HEK293 (cell line): ENCODE measurements at regions not wholly inside any gene's neighbourhood (a gene's known extent, or its start where the extent isn't known, plus 50 kb on each side); places are given as distances from the start of the nearest gene placed in this dataset.

ENCODE experiments used
- CTCF ChIA-PET: fragments of 350-600 bp; formaldehyde crosslinking; extraction: SDS; loops from one replicate; lab custom pipeline; 2021; ENCODE audit warnings: antibody characterized with exemption; lab: Yijun Ruan, JAX
- POLR2A ChIA-PET: fragments of 300-600 bp; formaldehyde crosslinking; extraction: SDS; loops from one replicate; lab custom pipeline; 2020; ENCODE audit warnings: antibody characterized with exemption, inconsistent platforms; lab: Yijun Ruan, JAX
- H3K27ac ChIP-seq: fragments of 200-500 bp; sonication (Bioruptor generic); 2 replicates; pipeline ENCODE4 v1.5.1; 2014; ENCODE audit warnings: low read depth, low read length, control low read depth, inconsistent platforms; ENCODE audit errors: extremely low read depth
- H3K36me3 ChIP-seq, 2 experiments: fragments of 200-500 bp in 1 of 2; sonication (Bioruptor generic) in 1 of 2; 1 replicate in 1 of 2; 2 replicates in 1 of 2; pipeline ENCODE4 v1.5.1; 2014 to 2017; ENCODE audit warnings: inconsistent platforms in 2 of 2, low read length in 2 of 2; ENCODE audit not compliant: control insufficient read depth in 2 of 2, insufficient read depth in 1 of 2
- H3K4me1 ChIP-seq: fragments of 200-500 bp; sonication (Bioruptor generic); 2 replicates; pipeline ENCODE4 v1.5.1; 2014; ENCODE audit warnings: mild to moderate bottlenecking, low read length, inconsistent platforms; ENCODE audit not compliant: control insufficient read depth, insufficient read depth
- H3K4me3 ChIP-seq: 2 replicates; pipeline ENCODE4 v1.5.1; 2011; ENCODE audit warnings: low read depth, mild to moderate bottlenecking, control low read depth, low read length, moderate library complexity
- H3K9me3 ChIP-seq: fragments of 200-500 bp; sonication (Bioruptor generic); 2 replicates; pipeline ENCODE4 v1.5.1; 2014; ENCODE audit warnings: low read depth, low read length, inconsistent platforms; ENCODE audit not compliant: control insufficient read depth, insufficient read depth
- GFI1B ChIP-seq: fragments of 450-650 bp; formaldehyde crosslinking; IDR thresholded peaks from 2 replicates; pipeline ENCODE4 v1.5.1; 2016; ENCODE audit warnings: missing biosample characterization, missing genetic modification characterization
- GLI4 ChIP-seq: fragments of 450-650 bp; formaldehyde crosslinking; IDR thresholded peaks from 2 replicates; pipeline ENCODE4 v1.5.1; 2016; ENCODE audit warnings: missing biosample characterization, missing genetic modification characterization
- HOXD13 ChIP-seq: sonication (generic); formaldehyde crosslinking; IDR thresholded peaks from 2 replicates; pipeline ENCODE4 v1.8.0; 2022; ENCODE audit warnings: missing genetic modification reagents, borderline replicate concordance
- KLF16 ChIP-seq: fragments of 450-650 bp; formaldehyde crosslinking; IDR thresholded peaks from 2 replicates; pipeline ENCODE4 v1.5.1; 2017; ENCODE audit warnings: missing biosample characterization, missing genetic modification characterization
- MEIS1 ChIP-seq: sonication (generic); formaldehyde crosslinking; IDR thresholded peaks from 2 replicates; pipeline ENCODE4 v1.8.1; 2022; ENCODE audit warnings: missing genetic modification reagents, mild to moderate bottlenecking, borderline replicate concordance
- MYNN ChIP-seq: fragments of 450-650 bp; formaldehyde crosslinking; IDR thresholded peaks from 2 replicates; pipeline ENCODE4 v1.5.1; 2016; ENCODE audit warnings: missing biosample characterization, missing genetic modification characterization, borderline replicate concordance
- YY1 ChIP-seq: fragments of 450-650 bp; formaldehyde crosslinking; IDR thresholded peaks from 2 replicates; pipeline ENCODE4 v1.5.1; 2018; ENCODE audit warnings: missing biosample characterization, missing genetic modification characterization
- ZBTB17 ChIP-seq: fragments of 450-650 bp; formaldehyde crosslinking; IDR thresholded peaks from 2 replicates; pipeline ENCODE4 v1.5.1; 2016; ENCODE audit warnings: missing biosample characterization, missing genetic modification characterization
- ZBTB48 ChIP-seq: fragments of 450-650 bp; formaldehyde crosslinking; IDR thresholded peaks from 2 replicates; pipeline ENCODE4 v1.5.1; 2016; ENCODE audit warnings: missing biosample characterization, missing genetic modification characterization
- ZNF138 ChIP-seq: fragments of 450-650 bp; formaldehyde crosslinking; IDR thresholded peaks from 2 replicates; pipeline ENCODE4 v1.5.1; 2016; ENCODE audit warnings: missing biosample characterization, missing genetic modification characterization, borderline replicate concordance
- ZNF140 ChIP-seq: fragments of 450-650 bp; formaldehyde crosslinking; IDR thresholded peaks from 2 replicates; pipeline ENCODE4 v1.5.1; 2016; ENCODE audit warnings: missing biosample characterization, missing genetic modification characterization
- ZNF174 ChIP-seq: fragments of 450-650 bp; formaldehyde crosslinking; IDR thresholded peaks from 2 replicates; pipeline ENCODE4 v1.5.0; 2017; ENCODE audit warnings: missing biosample characterization, mild to moderate bottlenecking, missing genetic modification characterization
- ZNF24 ChIP-seq: fragments of 450-650 bp; formaldehyde crosslinking; IDR thresholded peaks from 2 replicates; pipeline ENCODE4 v1.5.1; 2016; ENCODE audit warnings: missing biosample characterization, missing genetic modification characterization
- ZNF248 ChIP-seq: fragments of 450-650 bp; formaldehyde crosslinking; IDR thresholded peaks from 2 replicates; pipeline ENCODE4 v1.5.1; 2017; ENCODE audit warnings: missing biosample characterization, missing genetic modification characterization
- ZNF37A ChIP-seq: fragments of 450-650 bp; IDR thresholded peaks from 2 replicates; pipeline ENCODE4 v1.5.1; 2018; ENCODE audit warnings: missing biosample characterization, missing genetic modification characterization
- ZNF394 ChIP-seq: fragments of 450-650 bp; formaldehyde crosslinking; IDR thresholded peaks from 2 replicates; pipeline ENCODE4 v1.5.1; 2016; ENCODE audit warnings: missing biosample characterization, missing genetic modification characterization, mild to moderate bottlenecking, moderate library complexity, borderline replicate concordance
- ZNF473 ChIP-seq: fragments of 450-650 bp; formaldehyde crosslinking; IDR thresholded peaks from 2 replicates; pipeline ENCODE4 v1.5.1; 2017; ENCODE audit warnings: missing biosample characterization, missing genetic modification characterization
- ZNF521 ChIP-seq: fragments of 450-650 bp; formaldehyde crosslinking; IDR thresholded peaks from 2 replicates; pipeline ENCODE4 v1.5.1; 2017; ENCODE audit warnings: missing biosample characterization, mild to moderate bottlenecking, missing genetic modification characterization
- ZNF548 ChIP-seq: fragments of 450-650 bp; formaldehyde crosslinking; IDR thresholded peaks from 2 replicates; pipeline ENCODE4 v1.5.1; 2016; ENCODE audit warnings: missing biosample characterization, missing genetic modification characterization
- ZNF558 ChIP-seq: fragments of 450-650 bp; formaldehyde crosslinking; IDR thresholded peaks from 2 replicates; pipeline ENCODE4 v1.5.1; 2016; ENCODE audit warnings: missing biosample characterization, missing genetic modification characterization
- ZNF560 ChIP-seq: fragments of 450-650 bp; formaldehyde crosslinking; IDR thresholded peaks from 2 replicates; pipeline ENCODE4 v1.5.1; 2017; ENCODE audit warnings: missing biosample characterization, missing genetic modification characterization, borderline replicate concordance
- ZNF768 ChIP-seq: fragments of 450-650 bp; formaldehyde crosslinking; IDR thresholded peaks from 2 replicates; pipeline ENCODE4 v1.5.1; 2018; ENCODE audit warnings: missing biosample characterization, mild to moderate bottlenecking, missing genetic modification characterization
- TF ChIP-seq, protein P1 (sequence below): fragments of 450-650 bp; formaldehyde crosslinking; IDR thresholded peaks from 2 replicates; pipeline ENCODE4 v1.5.1; 2017; ENCODE audit warnings: missing biosample characterization, mild to moderate bottlenecking, missing genetic modification characterization, moderate library complexity
- TF ChIP-seq, protein P2 (sequence below): fragments of 450-650 bp; formaldehyde crosslinking; IDR thresholded peaks from 2 replicates; pipeline ENCODE4 v1.5.1; 2016; ENCODE audit warnings: missing biosample characterization, missing genetic modification characterization
- TF ChIP-seq, protein P3 (sequence below): fragments of 450-650 bp; IDR thresholded peaks from 2 replicates; pipeline ENCODE4 v1.5.1; 2018; ENCODE audit warnings: missing biosample characterization, missing genetic modification characterization
- TF ChIP-seq, protein P4 (sequence below): fragments of 450-650 bp; IDR thresholded peaks from 2 replicates; pipeline ENCODE4 v1.5.1; 2018; ENCODE audit warnings: missing biosample characterization, mild to moderate bottlenecking, missing genetic modification characterization

DNA sequence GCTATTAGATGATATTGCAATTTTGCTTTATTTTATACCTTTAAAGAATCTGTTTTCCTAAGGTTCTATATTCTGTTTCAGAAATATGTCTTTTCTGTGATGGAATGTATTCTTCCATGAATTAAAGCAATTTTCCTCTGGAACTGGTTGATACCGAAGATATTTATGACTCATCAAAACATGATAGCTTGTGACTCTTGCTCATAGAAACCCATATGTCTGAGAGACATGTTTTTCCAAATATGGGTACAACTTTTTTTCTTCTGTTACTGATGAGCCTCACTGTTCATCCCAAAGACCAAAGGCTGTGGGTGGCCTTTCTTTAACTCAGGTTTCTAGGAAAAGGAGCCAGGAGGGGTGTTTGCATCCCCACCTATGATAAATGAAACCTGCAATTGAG is 126.1 kb upstream of the PAPPA start (continued):
- TF ChIP-seq, protein P1, sequence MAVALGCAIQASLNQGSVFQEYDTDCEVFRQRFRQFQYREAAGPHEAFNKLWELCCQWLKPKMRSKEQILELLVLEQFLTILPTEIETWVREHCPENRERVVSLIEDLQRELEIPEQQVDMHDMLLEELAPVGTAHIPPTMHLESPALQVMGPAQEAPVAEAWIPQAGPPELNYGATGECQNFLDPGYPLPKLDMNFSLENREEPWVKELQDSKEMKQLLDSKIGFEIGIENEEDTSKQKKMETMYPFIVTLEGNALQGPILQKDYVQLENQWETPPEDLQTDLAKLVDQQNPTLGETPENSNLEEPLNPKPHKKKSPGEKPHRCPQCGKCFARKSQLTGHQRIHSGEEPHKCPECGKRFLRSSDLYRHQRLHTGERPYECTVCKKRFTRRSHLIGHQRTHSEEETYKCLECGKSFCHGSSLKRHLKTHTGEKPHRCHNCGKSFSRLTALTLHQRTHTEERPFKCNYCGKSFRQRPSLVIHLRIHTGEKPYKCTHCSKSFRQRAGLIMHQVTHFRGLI (tag by site-specific recombination): no peak
- TF ChIP-seq, protein P2, sequence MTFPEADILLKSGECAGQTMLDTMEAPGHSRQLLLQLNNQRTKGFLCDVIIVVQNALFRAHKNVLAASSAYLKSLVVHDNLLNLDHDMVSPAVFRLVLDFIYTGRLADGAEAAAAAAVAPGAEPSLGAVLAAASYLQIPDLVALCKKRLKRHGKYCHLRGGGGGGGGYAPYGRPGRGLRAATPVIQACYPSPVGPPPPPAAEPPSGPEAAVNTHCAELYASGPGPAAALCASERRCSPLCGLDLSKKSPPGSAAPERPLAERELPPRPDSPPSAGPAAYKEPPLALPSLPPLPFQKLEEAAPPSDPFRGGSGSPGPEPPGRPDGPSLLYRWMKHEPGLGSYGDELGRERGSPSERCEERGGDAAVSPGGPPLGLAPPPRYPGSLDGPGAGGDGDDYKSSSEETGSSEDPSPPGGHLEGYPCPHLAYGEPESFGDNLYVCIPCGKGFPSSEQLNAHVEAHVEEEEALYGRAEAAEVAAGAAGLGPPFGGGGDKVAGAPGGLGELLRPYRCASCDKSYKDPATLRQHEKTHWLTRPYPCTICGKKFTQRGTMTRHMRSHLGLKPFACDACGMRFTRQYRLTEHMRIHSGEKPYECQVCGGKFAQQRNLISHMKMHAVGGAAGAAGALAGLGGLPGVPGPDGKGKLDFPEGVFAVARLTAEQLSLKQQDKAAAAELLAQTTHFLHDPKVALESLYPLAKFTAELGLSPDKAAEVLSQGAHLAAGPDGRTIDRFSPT: no peak
- TF ChIP-seq ZNF548 (no peak), ZNF768 (no peak), ZNF24 (tag by site-specific recombination) (no peak)
- TF ChIP-seq, all 188 proteins: peak for 0

DNA sequence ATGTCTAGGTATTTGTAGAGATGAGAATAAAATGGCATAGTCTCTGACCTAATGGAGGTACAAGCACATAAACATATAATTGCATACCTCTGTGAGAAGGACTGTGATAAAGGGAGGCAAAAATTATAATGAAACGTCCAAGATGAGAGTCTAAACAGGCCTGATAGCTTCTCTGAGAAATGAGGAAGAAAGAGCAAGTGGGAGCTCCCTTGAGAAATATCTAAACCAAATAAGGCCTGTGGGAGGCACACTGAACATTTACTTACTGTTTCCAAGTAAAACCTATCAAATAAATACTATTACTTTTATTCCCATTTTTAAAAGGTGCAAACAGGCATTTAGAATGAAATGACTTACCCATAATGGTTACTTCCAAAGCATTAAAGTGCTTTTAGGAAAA is 125.6 kb upstream of the PAPPA start:
- no peaks in the 10 kb centered on the region for H3K9me3 ChIP-seq
- H3K36me3 ChIP-seq: no peaks in the 10 kb centered on the region
- H3K4me1 ChIP-seq: no peaks in the 10 kb centered on the region
- no peak overlapping the region for H3K4me3 ChIP-seq
- TF ChIP-seq ZNF521 (tag by site-specific recombination) (no peak), ZBTB17 (tag by site-specific recombination) (no peak), ZNF473 (no peak), ZNF394 (tag by site-specific recombination) (no peak), MEIS1 (CRISPR knock-in tag) (no peak), ZNF174 (tag by site-specific recombination) (no peak), ZNF24 (tag by site-specific recombination) (no peak), YY1 (tag by site-specific recombination) (no peak), ZBTB48 (no peak), ZNF140 (tag by site-specific recombination) (no peak), HOXD13 (CRISPR knock-in tag) (no peak), ZNF560 (no peak), ZNF138 (tag by site-specific recombination) (no peak), ZNF768 (no peak), MYNN (tag by site-specific recombination) (no peak)
- TF ChIP-seq, protein P3, sequence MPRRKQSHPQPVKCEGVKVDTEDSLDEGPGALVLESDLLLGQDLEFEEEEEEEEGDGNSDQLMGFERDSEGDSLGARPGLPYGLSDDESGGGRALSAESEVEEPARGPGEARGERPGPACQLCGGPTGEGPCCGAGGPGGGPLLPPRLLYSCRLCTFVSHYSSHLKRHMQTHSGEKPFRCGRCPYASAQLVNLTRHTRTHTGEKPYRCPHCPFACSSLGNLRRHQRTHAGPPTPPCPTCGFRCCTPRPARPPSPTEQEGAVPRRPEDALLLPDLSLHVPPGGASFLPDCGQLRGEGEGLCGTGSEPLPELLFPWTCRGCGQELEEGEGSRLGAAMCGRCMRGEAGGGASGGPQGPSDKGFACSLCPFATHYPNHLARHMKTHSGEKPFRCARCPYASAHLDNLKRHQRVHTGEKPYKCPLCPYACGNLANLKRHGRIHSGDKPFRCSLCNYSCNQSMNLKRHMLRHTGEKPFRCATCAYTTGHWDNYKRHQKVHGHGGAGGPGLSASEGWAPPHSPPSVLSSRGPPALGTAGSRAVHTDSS: no peak
- no peak overlapping the region for H3K27ac ChIP-seq
- CTCF ChIA-PET: interaction anchor here (1.1 kb wide), 1 partner anchor 434 kb away, joined by 3 read pairs; no protein-coding TSS in a partner anchor
- POLR2A ChIA-PET: no interaction called here

DNA sequence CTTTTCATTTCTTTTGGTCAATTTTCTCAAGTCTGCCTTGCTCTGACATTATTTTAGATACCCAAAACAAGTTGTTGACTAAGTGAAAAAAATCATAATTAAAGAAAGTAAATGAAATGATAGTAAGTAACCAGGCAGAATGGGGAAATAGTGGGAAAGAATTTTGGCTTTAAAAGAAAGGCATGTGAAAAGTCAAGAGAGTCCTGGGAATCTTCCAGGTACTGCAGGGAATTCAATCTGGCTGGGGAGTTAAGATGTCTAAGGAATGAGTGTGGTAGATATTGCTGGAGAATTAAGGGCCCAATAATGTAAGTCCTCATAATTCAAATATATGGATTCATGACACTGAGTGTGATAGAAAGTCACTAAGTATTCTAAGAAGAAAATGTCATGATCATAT is 123.1 kb upstream of the PAPPA start:
- no peaks in the 10 kb centered on the region for H3K9me3 ChIP-seq
- POLR2A ChIA-PET: no interaction called here
- CTCF ChIA-PET: no interaction called here
- H3K4me3 ChIP-seq: no peak overlapping the region
- H3K36me3 ChIP-seq: no peaks in the 10 kb centered on the region
- no peak overlapping the region for H3K27ac ChIP-seq
- H3K4me1 ChIP-seq: no peaks in the 10 kb centered on the region
- TF ChIP-seq ZNF24 (tag by site-specific recombination): no peak
- TF ChIP-seq, protein P2: no peak
- TF ChIP-seq GFI1B (tag by site-specific recombination): no peak
- TF ChIP-seq, protein P4, sequence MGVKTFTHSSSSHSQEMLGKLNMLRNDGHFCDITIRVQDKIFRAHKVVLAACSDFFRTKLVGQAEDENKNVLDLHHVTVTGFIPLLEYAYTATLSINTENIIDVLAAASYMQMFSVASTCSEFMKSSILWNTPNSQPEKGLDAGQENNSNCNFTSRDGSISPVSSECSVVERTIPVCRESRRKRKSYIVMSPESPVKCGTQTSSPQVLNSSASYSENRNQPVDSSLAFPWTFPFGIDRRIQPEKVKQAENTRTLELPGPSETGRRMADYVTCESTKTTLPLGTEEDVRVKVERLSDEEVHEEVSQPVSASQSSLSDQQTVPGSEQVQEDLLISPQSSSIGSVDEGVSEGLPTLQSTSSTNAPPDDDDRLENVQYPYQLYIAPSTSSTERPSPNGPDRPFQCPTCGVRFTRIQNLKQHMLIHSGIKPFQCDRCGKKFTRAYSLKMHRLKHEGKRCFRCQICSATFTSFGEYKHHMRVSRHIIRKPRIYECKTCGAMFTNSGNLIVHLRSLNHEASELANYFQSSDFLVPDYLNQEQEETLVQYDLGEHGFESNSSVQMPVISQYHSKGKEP: no peak
- no peak for TF ChIP-seq KLF16 (tag by site-specific recombination)
- no peak for TF ChIP-seq ZNF558
- TF ChIP-seq GLI4 (tag by site-specific recombination): no peak
- TF ChIP-seq ZNF37A (tag by site-specific recombination): no peak
- no peak for TF ChIP-seq ZNF248 (tag by site-specific recombination)
